Stomach (tissue), 4 donors: ENCODE measurements at regions not wholly inside any gene's neighbourhood (a gene's known extent, or its start where the extent isn't known, plus 50 kb on each side); places are given as distances from the start of the nearest gene placed in this dataset.
"Not testable (repeated sequence)": the region's sequence is repeated elsewhere in the genome, so short reads cannot be mapped to it uniquely, and the experiment has no call there.

ENCODE experiments used
- CTCF ChIP-seq, 7 experiments: fragments of 450-650 bp in 4 of 7; fragments of 200-600 bp in 3 of 7; sonication (generic) in 3 of 7; IDR thresholded peaks; one replicate each; pipeline ENCODE4 v1.5.1; 2016 to 2019; ENCODE audit warnings: antibody characterized with exemption in 7 of 7, control low read depth in 2 of 7, mild to moderate bottlenecking in 1 of 7
- POLR2A ChIP-seq, 4 donors: fragments of 450-650 bp; IDR thresholded peaks; one replicate each; pipeline ENCODE4 v1.6.1; 2016; ENCODE audit warnings: antibody characterized with exemption in 4 of 4, control low read depth in 2 of 4, mild to moderate bottlenecking in 1 of 4, moderate library complexity in 1 of 4
- POLR2AphosphoS5 ChIP-seq, 3 donors: sonication (generic); formaldehyde crosslinking; IDR thresholded peaks; one replicate each; pipeline ENCODE4 v1.6.1; 2016; ENCODE audit warnings: antibody characterized with exemption in 3 of 3

- TF ChIP-seq POLR2A, CTCF, POLR2AphosphoS5 (IDR thresholded peaks at IDR 0.05): not testable (repeated sequence)
These were observed 66.3 kb downstream of the NPIPB11 start for GRCh38 chr16:29340235-29340634.
